ENCODE measurements at regions not wholly inside any gene's neighbourhood (a gene's known extent, or its start where the extent isn't known, plus 50 kb on each side); places are given as distances from the start of the nearest gene placed in this dataset.
A peak's percentile ranks its signal among the peaks of the same experiment; 100 is the strongest.

DNA sequence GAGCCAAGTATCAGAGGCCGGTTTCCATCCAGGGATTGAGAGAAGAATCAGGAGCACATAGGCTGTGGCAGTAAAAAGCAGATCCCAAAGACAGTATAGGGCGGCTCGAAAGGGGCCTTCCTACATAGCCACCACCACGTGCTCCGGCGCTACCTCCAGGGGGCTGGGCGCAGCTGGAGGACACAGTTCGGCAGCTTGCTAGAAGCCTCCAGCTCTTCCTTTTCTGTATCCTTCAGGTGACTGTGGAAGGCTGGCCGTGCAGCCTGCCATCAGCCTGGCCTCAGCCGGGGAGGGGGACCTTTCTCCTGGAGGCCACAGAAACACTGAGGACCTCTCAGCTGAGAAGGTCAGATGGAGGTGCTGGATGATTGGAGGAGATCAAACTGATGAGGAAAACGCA lies 183.6 kb upstream of the GLI2 start:
- no peak for TF ChIP-seq CTCF (IDR thresholded peaks at IDR 0.05)

DNA sequence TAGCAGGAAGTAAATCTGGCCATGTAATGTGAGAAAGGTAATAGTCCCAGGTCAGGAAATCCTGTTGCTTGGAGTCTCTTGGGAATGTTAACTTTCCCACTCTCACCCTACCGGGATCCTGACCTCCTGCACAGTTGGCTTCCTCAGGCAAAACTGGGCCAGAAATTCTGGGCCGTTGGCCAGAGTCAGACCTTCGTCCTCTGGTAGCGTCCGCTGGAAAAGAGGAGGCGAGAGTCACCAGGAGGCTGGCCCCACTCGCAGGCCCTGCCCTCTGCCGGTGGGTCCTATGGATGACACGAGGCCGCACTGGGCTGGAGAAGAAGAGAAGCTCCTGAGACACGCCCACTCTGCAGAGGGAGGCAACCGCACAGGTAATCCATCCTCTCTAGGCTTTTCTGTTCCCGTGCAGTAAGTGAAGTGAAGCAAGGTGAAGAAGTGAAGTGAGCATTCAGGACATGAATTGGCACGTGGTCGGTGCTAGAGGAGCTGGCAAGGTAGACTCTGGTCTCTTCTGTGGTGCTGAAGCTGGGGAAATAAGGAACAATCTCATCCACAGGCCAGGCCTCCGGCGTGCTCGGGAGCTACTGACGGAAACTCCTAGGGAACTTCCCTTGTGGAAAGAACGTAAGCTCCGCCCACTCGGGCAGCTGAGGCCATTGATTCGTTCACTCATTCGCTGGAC lies 182.7 kb upstream of the GLI2 start:
- TF ChIP-seq CTCF (IDR thresholded peaks at IDR 0.05), result peak; percentile 71

GRCh38 chr2:120554625-120555032 lies 181.0 kb upstream of the GLI2 start:
- no peak for TF ChIP-seq CTCF (IDR thresholded peaks at IDR 0.05)

- no peak for TF ChIP-seq CTCF (IDR thresholded peaks at IDR 0.05)
Measured at GRCh38 chr2:120555092-120555491, 180.6 kb upstream of the GLI2 start.

GRCh38 chr2:120556911-120557310 lies 178.8 kb upstream of the GLI2 start:
- TF ChIP-seq CTCF (IDR thresholded peaks at IDR 0.05), result no peak

GRCh38 chr2:120558847-120559246 lies 176.8 kb upstream of the GLI2 start:
- no peak for TF ChIP-seq CTCF (IDR thresholded peaks at IDR 0.05)

- TF ChIP-seq CTCF (IDR thresholded peaks at IDR 0.05), result no peak
Measured at GRCh38 chr2:120559401-120559800, 176.3 kb upstream of the GLI2 start.

DNA sequence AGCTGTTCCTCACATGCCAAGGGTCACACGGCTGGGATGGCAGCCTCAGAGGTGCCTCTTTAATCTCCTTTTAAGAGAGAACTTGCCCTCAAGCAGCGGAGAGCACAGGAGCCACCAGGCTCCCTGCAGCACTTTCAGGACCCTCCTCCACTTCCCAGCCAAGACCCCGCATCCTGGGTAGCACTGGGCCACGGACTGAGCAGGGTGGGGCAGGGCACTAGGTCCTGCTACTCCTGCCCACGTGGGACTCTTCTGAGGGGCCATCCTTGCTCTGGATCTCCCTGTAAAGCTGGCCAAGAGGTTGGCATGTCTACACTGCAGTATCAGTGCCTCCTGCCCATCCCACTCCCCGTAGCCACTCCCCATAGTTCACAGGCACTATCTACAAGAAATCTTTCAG lies 175.3 kb upstream of the GLI2 start:
- no peak for TF ChIP-seq CTCF (IDR thresholded peaks at IDR 0.05)
